ENCODE measurements at regions not wholly inside any gene's neighbourhood (a gene's known extent, or its start where the extent isn't known, plus 50 kb on each side); places are given as distances from the start of the nearest gene placed in this dataset.
"Not testable (repeated sequence)": the region's sequence is repeated elsewhere in the genome, so short reads cannot be mapped to it uniquely, and the experiment has no call there.

- Histone ChIP-seq H3K4me2 (no peak overlapping the region), H3K27me3 (no peaks in the 10 kb centered on the region), H3K27ac (no peak overlapping the region), H3K9me3 (no peaks in the 10 kb centered on the region), H4K20me1 (peaks cover 56% of the 10 kb centered on the region), H3K4me1 (peaks cover 12% of the 10 kb centered on the region), H3K36me3 (peaks cover 67% of the 10 kb centered on the region), H3K4me3 (no peak overlapping the region), H3K9ac (no peak overlapping the region)
- TF ChIP-seq Cebpa-rat (IDR thresholded peaks at IDR 0.05) = no peak
Measured at GRCh38 chrX:3820167-3820566, 106.7 kb upstream of the PRKX start.

GRCh38 chrX:3817480-3817879 lies 104.0 kb upstream of the PRKX start:
- not testable (repeated sequence) for H3K27ac ChIP-seq, H3K4me2 ChIP-seq, H3K27me3 ChIP-seq, H3K9ac ChIP-seq, H3K4me3 ChIP-seq, H3K9me3 ChIP-seq
- H3K36me3 ChIP-seq = peaks cover 57% of the 10 kb centered on the region
- H4K20me1 ChIP-seq = peaks cover 52% of the 10 kb centered on the region
- peaks cover 23% of the 10 kb centered on the region for H3K4me1 ChIP-seq

- H3K4me2 ChIP-seq = peak overlapping the region; percentile 84
- peak overlapping the region; percentile 97 for H3K27ac ChIP-seq
- no peak for TF ChIP-seq Cebpa-rat (IDR thresholded peaks at IDR 0.05)
- H3K9ac ChIP-seq = peak overlapping the region; percentile 97
- H3K36me3 ChIP-seq = peaks cover 45% of the 10 kb centered on the region
- H3K27me3 ChIP-seq = no peaks in the 10 kb centered on the region
- H3K9me3 ChIP-seq = no peaks in the 10 kb centered on the region
- peaks cover 33% of the 10 kb centered on the region for H3K4me1 ChIP-seq
- H4K20me1 ChIP-seq = peaks cover 46% of the 10 kb centered on the region
- H3K4me3 ChIP-seq = peak overlapping the region; percentile 82
Measured at GRCh38 chrX:3815896-3816664, 102.6 kb upstream of the PRKX start.

- H4K20me1 ChIP-seq = peaks cover 1% of the 10 kb centered on the region
- no peaks in the 10 kb centered on the region for H3K27me3 ChIP-seq
- no peak overlapping the region for H3K27ac ChIP-seq
- TF ChIP-seq Cebpa-rat (IDR thresholded peaks at IDR 0.05) = no peak
- H3K9ac ChIP-seq = no peak overlapping the region
- H3K36me3 ChIP-seq = peaks cover under 1% of the 10 kb centered on the region; the same call in 1 of the 2 replicates
- peaks cover 31% of the 10 kb centered on the region for H3K4me1 ChIP-seq
- H3K9me3 ChIP-seq = no peaks in the 10 kb centered on the region
- peak overlapping the region; percentile 39; the same call in 1 of the 2 replicates for H3K4me2 ChIP-seq
- H3K4me3 ChIP-seq = no peak overlapping the region
Measured at GRCh38 chrX:3811331-3812311, 98.2 kb upstream of the PRKX start.

- no peak for TF ChIP-seq Cebpa-rat (IDR thresholded peaks at IDR 0.05)
- Histone ChIP-seq H3K36me3 (no peaks in the 10 kb centered on the region), H3K9ac (no peak overlapping the region), H3K27ac (no peak overlapping the region), H3K9me3 (no peaks in the 10 kb centered on the region), H3K4me2 (no peak overlapping the region), H3K4me1 (peaks cover 14% of the 10 kb centered on the region), H3K27me3 (no peaks in the 10 kb centered on the region), H3K4me3 (no peak overlapping the region), H4K20me1 (no peaks in the 10 kb centered on the region)
Measured at GRCh38 chrX:3807906-3808305, 94.5 kb upstream of the PRKX start.

GRCh38 chrX:3806630-3807029 lies 93.2 kb upstream of the PRKX start:
- TF ChIP-seq Cebpa-rat (IDR thresholded peaks at IDR 0.05) = no peak
- Histone ChIP-seq H3K27me3 (no peaks in the 10 kb centered on the region), H3K27ac (no peak overlapping the region), H3K4me3 (no peak overlapping the region), H3K9ac (no peak overlapping the region), H4K20me1 (no peaks in the 10 kb centered on the region), H3K4me2 (no peak overlapping the region), H3K4me1 (peaks cover 7% of the 10 kb centered on the region), H3K9me3 (no peaks in the 10 kb centered on the region), H3K36me3 (no peaks in the 10 kb centered on the region)

GRCh38 chrX:3803713-3804112 lies 90.3 kb upstream of the PRKX start:
- no peaks in the 10 kb centered on the region for H3K9me3 ChIP-seq
- no peaks in the 10 kb centered on the region for H3K27me3 ChIP-seq
- H3K4me1 ChIP-seq = 0 out of 2 replicates have a peak, but pooled peaks cover 5% of the 10 kb centered on the region
- H3K36me3 ChIP-seq = no peaks in the 10 kb centered on the region
- H4K20me1 ChIP-seq = no peaks in the 10 kb centered on the region
- H3K9ac ChIP-seq = no peak overlapping the region
- H3K27ac ChIP-seq = no peak overlapping the region
- no peak overlapping the region for H3K4me3 ChIP-seq
- TF ChIP-seq Cebpa-rat (IDR thresholded peaks at IDR 0.05) = no peak
- no peak overlapping the region for H3K4me2 ChIP-seq

- no peak for TF ChIP-seq Cebpa-rat (IDR thresholded peaks at IDR 0.05)
- H3K9ac ChIP-seq = no peak overlapping the region
- no peak overlapping the region for H3K27ac ChIP-seq
- 0 out of 2 replicates have a peak, but pooled peaks cover 5% of the 10 kb centered on the region for H3K4me1 ChIP-seq
- H3K4me3 ChIP-seq = no peak overlapping the region
- no peaks in the 10 kb centered on the region for H3K9me3 ChIP-seq
- no peaks in the 10 kb centered on the region for H4K20me1 ChIP-seq
- H3K4me2 ChIP-seq = no peak overlapping the region
- no peaks in the 10 kb centered on the region for H3K27me3 ChIP-seq
- H3K36me3 ChIP-seq = no peaks in the 10 kb centered on the region
Measured at GRCh38 chrX:3803305-3803704, 89.9 kb upstream of the PRKX start.

- not testable (repeated sequence) for H3K9ac ChIP-seq, H3K4me3 ChIP-seq, H3K27ac ChIP-seq, H3K36me3 ChIP-seq, H3K4me2 ChIP-seq, H4K20me1 ChIP-seq, H3K27me3 ChIP-seq, H3K4me1 ChIP-seq, H3K9me3 ChIP-seq
Measured at GRCh38 chrX:3795411-3795810, 82.0 kb upstream of the PRKX start.

GRCh38 chrX:3791449-3791848 lies 78.0 kb upstream of the PRKX start:
- no peaks in the 10 kb centered on the region for H4K20me1 ChIP-seq
- no peak for TF ChIP-seq Cebpa-rat (IDR thresholded peaks at IDR 0.05)
- H3K9ac ChIP-seq = no peak overlapping the region

More at GRCh38 chrX:3791449-3791848, 78.0 kb upstream of the PRKX start:
- H3K4me1 ChIP-seq = peaks cover 9% of the 10 kb centered on the region
- H3K9me3 ChIP-seq = 0 out of 2 replicates have a peak, but pooled peaks cover 3% of the 10 kb centered on the region
- no peak overlapping the region for H3K4me2 ChIP-seq
- no peaks in the 10 kb centered on the region for H3K27me3 ChIP-seq
- H3K27ac ChIP-seq = no peak overlapping the region
- H3K4me3 ChIP-seq = no peak overlapping the region
- no peaks in the 10 kb centered on the region for H3K36me3 ChIP-seq
